VCaP (cell line): ENCODE measurements at regions not wholly inside any gene's neighbourhood (a gene's known extent, or its start where the extent isn't known, plus 50 kb on each side); places are given as distances from the start of the nearest gene placed in this dataset.

ENCODE experiments used
- H3K27ac ChIP-seq: fragments of 450-650 bp; 2 replicates; pipeline ENCODE4 v1.5.1; 2017
- CTCF ChIP-seq: fragments of 450-650 bp; conservative IDR thresholded peaks from 2 replicates; pipeline ENCODE4 v1.5.1; 2017; ENCODE audit warnings: mild to moderate bottlenecking, moderate library complexity

DNA sequence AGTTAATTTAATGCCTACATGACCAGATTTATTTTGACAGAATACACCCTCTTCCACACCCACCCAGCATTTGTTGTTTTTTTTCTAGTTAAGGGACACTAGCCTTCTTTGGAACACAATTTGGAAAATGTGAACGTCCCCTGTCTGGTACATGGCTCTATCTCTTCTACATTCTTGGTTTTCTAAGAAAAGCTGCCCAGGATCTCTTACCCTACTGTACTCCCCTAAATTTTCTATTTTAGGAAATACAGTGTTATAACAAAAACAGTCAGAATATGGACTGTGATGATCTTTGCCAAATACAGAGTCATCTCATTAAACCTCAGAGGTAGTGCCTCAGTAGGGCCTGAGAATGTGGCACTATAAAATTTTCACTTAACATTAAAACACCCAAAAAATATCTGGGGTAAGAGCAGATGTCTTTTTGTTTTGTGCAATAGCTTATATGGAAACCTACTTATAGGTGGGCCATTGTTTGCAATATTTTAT, 93.1 kb upstream of the SPON1 start:
- no peak for TF ChIP-seq CTCF
- H3K27ac ChIP-seq: no peak overlapping the region

DNA sequence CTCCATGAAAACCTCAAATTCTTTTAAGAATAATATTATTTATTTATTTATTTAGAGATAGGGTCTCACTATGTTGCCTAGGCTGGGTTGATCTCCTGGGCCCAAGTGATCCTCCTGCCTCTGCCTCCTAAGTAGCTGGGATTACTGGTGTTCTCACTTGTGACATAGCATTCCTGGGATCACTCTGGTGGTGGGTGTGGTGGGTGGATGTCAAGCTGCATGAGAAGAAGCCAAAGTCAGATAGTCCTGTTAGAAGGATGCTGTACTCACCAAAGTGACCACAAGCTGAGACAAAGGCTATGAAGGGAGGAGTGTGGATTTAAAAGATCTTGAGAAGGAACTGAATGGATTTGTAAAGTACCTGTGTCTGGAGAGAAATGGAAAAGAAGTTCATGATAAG, 87.9 kb upstream of the SPON1 start:
- no peak for TF ChIP-seq CTCF
- no peak overlapping the region for H3K27ac ChIP-seq

- no peak for TF ChIP-seq CTCF
- H3K27ac ChIP-seq: no peak overlapping the region
These were observed 86.9 kb upstream of the SPON1 start for GRCh38 chr11:13875643-13876042.

GRCh38 chr11:13876423-13876822, 86.1 kb upstream of the SPON1 start:
- TF ChIP-seq CTCF: no peak
- H3K27ac ChIP-seq: no peak overlapping the region

DNA sequence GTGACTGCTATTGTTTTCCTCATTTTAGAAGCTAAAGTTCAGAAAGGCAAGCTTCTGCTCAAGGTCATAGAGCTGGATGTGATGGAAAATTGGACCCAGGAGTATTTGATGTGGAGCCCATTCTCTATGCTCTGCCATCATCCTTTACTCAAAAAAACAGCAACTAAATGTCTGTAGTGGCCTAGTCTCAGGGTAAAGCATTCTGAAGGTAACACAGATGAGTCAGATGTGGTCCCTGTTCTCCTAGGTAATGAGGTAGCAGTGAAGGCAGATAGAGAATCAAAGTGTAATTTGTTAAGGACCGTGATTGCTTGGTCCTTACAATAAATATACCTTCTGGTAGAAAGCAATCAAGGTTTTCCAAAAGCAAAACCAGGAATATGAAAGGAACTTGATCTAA, 84.4 kb upstream of the SPON1 start:
- no peak overlapping the region for H3K27ac ChIP-seq
- TF ChIP-seq CTCF: no peak

DNA sequence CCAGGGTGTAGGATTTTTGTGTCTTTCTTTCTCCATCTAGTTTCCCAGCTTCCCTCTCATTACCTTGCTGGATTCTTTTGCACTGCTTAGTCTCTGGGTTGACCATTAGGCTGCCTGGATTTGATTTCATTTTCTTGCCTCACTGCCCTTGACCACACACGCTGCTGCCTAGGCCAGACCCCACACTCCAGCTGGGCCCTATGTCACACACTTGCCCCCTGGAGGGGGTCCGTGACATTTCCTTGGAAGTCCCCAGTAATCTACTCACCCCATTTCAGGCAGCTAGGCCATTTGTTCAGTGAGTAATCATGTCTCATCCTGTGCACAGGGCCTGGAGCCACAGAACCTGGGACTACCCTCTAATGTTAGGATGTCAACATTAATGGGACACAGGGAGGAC, 81.9 kb upstream of the SPON1 start:
- TF ChIP-seq CTCF: no peak
- no peak overlapping the region for H3K27ac ChIP-seq

DNA sequence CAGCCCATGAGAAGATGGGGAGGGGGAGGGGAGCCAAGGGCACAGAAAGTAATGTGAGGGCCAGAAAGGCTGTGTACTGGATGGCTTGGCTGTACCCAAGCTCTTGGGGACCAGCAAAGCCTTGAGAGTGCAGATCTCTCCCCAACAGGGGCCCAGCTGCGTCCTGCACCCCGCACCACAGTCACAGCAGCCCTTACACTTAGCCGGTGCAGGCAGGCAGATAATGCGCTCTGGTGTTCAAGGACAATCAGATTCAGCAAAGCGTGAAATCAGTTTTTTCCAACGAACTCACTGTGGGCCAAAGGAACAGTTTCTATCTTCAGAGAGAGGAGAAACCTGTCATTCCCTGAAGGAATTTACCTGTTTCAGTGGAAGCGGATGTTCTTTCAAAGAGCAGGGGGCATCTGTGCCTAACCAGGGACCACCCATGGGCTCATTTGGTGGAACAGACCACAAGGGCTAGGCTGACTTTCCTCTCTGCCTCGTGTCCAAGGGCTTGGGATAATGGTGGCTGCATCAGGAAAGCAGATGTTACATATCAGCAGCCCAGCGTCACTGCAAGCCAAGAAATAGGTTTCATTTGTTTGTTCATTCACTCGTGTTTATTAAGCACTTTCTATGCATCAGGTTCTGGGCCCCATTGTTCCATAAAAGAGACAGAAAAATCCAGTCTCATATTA, 81.2 kb upstream of the SPON1 start:
- no peak overlapping the region for H3K27ac ChIP-seq
- no peak for TF ChIP-seq CTCF
